GM18517 (cell line): ENCODE measurements at regions not wholly inside any gene's neighbourhood (a gene's known extent, or its start where the extent isn't known, plus 50 kb on each side); places are given as distances from the start of the nearest gene placed in this dataset.

ENCODE experiments used
- ATAC-seq: cut with Tn5 transposase; IDR thresholded peaks from one replicate; pipeline ENCODE4 v1.9.1; 2021; ENCODE audit warnings: mild to moderate bottlenecking, moderate library complexity; ENCODE audit not compliant: unreplicated experiment

GRCh38 chr5:105413406-105413990 lies 1850.9 kb upstream of the NUDT12 start:
- no peak for ATAC-seq

- no peak for ATAC-seq
These were observed 1847.1 kb upstream of the NUDT12 start for GRCh38 chr5:105409695-105410094.

- ATAC-seq: no peak
These were observed 1844.6 kb upstream of the NUDT12 start for GRCh38 chr5:105407200-105407599.

DNA sequence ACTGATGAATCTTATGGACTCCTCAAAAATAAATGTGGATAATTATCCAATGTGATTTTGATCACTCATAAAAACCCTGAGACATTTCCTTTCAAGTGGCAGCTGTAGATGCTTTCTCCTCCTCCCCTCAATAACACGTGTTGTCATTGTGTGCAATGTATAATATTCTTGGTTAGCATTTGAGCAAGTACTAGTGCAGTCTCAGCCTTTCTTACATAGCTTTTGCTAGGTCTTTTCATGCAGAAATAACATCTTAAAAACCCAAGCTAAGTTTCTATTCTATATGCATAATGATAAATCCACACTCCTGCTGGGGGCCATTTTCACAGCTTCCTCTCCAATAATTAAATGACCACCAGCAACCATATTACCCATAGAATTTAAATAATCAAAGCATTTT lies 1835.2 kb upstream of the NUDT12 start:
- no peak for ATAC-seq

- no peak for ATAC-seq
These were observed 1830.1 kb upstream of the NUDT12 start for GRCh38 chr5:105392710-105393149.

DNA sequence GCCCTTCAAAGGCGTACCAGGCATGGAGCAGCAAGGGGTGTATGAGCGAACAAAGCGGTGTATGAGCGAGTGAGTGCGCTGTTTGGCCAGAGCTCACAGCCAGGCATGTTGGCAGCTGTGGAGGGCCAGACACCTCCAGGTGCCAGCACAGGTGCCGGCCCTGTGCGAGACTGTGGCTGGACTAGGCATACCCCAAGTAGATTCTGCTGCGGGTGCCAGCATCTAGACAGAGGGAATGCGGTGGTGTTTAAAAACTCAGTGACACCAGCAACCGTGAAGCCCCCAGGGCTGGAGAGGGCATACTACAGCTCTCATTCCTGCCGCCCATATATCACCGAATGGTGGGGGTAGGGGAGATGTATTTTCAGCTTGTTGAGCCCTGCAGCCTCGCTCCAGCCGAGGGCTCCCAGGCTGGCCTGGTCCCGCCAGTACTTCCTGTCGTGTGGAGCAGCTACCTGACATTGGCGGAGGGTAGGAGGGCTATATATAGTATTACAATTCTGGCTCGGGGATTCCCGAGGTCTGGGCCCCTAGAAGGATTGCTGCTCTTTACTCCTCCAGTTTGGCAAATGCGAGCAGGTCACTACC lies 1829.6 kb upstream of the NUDT12 start:
- ATAC-seq: no peak

DNA sequence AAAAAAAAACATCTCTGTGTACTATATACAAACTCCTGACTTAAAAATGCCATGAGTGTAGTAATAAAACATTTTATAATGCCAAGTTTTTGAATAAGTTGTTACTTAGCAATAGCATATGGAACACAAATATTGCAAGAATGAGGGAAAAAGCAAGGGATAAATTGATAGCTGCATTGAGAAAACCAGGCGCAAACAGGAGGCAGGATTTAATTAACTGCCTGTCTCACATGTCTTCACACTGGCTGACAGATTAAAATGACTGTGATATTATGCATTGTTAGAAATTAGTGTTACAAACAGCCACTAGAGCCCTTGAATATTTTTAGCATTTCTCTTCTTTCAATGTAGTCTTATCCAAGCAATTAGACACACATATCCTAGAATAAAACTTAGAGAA lies 1817.5 kb upstream of the NUDT12 start:
- no peak for ATAC-seq

DNA sequence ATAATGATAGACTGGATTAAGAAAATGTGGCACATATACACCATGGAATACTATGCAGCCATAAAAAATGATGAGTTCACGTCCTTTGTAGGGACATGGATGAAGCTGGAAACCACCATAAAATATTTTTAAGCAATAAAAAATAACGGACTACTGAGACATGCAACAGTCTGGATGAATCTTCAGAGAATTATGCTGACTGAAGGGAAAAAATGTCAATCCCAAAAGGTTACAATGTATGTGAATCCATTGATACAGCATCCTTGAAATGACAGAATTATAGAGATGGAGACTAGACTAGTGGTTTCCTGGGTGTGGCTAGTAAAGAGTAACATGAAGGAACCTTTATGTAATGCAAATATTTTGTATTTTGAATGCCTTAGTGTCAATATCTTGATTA lies 1808.6 kb upstream of the NUDT12 start:
- ATAC-seq: no peak

DNA sequence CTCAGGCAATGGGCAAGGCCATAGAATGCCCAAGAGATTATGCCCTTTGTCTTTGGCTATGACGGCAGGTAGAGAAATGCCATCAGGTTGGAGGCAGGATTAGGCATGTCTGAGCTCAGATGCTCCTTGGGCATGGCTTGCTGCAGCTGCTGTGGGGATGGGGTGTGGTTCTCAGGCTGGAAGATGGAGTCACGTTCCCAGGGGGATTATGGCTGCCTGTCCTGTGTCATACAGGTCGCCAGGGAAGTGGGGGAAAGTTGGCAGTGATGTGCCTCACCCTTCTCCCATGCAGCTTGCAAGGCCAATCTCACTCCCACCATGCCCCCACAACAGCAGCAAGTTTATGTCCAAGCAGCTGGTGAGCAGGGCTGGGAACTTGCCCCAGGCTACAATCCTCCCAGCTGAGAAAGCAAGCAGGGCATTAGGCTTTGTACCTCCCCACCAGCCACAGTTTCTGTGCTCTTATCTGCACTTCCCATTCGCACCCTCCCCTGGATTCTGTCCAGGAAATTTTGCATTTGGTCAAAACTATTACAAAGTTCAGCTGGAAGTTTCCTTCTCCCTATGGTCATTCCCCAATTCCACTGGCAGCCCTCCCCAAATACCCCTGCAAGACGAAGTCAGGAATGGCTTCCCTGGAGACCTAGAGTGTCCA lies 1788.0 kb upstream of the NUDT12 start:
- ATAC-seq: no peak

- ATAC-seq: no peak
These were observed 1769.0 kb upstream of the NUDT12 start for GRCh38 chr5:105331558-105331957.

DNA sequence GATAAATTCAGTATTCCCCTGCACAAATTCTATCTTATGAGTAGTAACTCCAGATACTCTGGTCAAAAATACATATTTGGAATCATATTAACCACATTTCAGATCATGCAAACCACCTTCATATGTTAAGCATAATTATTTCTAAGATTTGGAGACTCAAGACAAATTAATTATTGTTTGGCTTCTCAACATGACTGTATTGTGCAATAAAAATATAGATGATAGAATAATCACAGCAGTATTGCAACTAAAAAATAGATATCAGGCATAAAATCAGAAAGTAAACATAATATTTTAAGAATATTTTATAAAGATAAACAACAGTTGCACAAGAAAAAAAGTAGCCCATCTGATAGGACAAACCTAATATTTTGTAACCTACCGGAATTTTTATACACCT lies 1767.6 kb upstream of the NUDT12 start:
- ATAC-seq: no peak

- no peak for ATAC-seq
These were observed 1742.3 kb upstream of the NUDT12 start for GRCh38 chr5:105304859-105305258.

DNA sequence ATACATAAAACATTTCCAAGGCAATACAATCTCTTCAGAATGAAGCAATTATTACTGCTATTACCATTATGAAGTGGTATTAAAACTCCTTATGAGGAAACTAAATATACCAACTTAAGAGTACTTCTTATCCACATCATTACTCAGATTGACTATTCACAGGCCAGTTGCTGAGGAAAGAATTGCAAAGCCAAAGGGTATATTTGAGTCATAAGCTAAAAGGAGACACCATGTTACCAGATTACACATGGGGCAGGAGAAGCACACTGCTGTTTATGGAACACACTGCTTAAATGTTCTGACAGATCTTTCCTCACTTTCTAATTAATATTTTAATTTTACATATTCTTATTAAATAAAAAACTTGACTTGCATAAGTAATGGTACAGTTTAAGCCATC lies 1726.4 kb upstream of the NUDT12 start:
- ATAC-seq: no peak

DNA sequence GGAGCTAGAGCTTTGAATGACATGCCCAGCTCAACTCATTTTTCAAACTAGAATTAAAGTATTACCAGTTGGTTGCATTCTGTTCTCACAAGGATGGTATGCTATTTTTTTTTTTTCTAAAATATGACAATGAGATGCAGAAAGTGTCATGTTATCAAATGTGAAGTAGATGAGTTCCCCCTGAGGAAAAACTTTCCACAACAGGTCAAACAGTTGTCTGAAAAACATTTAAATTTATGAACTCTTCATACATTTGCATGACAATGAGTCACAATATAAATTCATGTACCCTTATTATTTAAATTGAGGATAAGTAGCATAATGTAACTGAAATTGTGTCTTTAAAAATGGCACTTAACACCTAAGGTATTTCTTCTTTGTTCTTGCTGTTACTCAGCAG lies 1720.5 kb upstream of the NUDT12 start:
- ATAC-seq: no peak

DNA sequence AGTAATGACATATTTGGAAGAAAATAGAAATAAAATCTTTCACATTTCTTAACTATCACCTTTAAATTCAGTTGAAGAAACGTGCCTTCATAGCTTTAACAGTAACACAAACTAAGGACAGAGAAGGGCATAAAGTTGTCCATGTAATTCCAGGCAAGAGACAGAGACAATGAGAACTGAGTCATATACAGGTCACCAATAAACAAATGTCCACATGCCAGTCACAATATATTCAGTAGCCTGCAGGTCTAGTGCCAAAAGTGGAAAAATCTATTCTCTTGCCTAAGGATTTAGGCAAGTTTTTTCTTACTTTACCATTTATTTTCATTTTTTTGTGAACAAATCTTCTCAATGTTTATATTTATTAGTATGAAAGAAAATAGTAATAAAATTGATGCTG lies 1711.5 kb upstream of the NUDT12 start:
- ATAC-seq: no peak

GRCh38 chr5:105263515-105263914 lies 1700.9 kb upstream of the NUDT12 start:
- no peak for ATAC-seq

DNA sequence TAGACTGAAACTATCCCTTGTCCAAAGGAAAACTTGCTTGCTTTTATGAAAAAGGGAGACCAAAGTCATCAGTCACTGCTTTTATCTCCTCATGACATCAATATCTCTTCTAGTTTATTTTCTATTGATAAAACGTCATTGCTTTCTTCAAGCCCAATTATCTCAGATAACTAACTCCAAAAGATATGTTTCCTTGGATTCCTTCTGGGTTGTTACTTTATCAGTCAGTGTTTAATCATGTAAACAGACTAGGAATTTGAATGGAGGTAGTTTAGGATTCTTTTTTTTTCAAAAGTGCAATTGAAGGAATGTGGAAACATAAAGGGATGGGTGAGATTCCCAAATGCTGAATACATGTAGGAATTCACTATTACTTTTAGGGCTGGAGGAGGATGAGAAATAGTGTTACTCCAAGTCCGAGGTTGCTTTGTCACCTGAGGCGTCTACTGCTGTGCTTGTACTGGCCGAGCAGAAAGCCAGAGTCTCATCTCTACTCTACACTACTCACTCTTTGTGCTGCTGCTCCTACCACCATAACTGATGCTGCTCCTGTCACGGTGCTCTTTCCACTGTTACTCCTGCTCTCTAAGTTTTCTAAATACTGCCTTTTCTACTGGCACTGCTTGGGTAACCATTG lies 1697.1 kb upstream of the NUDT12 start:
- ATAC-seq: no peak

DNA sequence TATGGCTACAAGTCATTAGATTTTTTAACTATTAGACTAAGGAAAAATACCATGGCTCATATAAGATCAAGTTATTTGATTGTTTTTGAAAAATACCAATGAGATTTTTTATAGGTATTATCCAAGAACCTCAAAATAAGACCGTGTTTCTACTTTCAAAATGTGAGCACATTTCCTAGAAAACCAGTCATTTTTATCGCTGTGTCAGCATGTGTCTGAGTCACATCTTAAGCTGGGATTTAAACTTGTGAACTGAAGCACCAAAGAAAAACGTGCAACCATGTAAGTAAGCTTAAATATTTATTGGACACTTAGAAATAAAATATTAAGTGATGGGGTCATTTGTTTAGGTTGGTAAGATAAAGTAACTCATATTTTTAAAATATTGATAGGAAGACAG lies 1676.0 kb upstream of the NUDT12 start:
- no peak for ATAC-seq

DNA sequence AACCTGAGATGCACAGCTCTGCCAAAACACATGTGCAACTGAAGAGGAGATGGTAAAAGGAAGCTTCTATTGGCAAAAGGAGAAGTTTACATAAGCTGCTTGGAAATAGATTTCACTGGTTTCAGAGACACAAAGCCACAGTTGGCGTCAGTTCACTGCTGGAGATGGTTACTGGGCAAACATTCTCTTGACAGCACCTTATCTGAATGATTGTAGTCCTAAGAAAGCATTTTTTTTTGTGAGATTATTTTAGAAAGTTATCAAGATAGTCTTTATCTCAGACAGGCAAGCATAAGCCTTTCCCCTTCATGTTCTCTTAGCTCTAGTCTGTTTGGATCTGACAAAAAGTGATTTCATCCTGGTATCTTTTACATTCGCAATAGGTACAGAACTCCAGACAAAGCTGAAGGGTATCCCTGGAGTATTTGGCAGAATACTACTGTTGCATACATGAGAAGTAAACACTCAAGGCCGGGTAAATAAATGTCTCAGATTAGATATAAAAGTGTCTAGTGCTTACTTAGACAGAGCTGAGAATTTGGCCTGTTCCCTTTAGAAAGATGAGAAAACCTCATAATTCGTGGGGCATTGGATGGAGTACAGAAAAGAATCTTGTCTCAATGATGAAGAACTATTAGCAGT lies 1668.0 kb upstream of the NUDT12 start:
- no peak for ATAC-seq

DNA sequence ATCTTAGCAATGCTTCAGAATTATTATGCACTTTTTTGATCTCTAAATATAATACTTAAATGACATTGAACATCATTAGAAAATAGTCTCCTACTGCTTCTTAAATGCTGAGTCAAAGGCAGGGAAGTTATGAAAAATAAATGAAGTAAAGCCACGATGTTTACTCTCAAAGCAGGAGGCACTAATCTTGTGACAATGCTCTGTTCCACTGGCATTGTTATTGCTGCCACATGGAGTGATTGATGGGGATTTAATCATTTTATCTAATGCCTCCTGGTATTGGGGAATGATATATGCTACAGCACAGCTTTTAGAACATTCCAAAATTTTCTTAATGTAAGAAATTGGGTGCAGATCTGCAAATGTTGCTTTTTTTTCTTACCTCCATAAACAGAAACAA lies 1655.4 kb upstream of the NUDT12 start:
- no peak for ATAC-seq

DNA sequence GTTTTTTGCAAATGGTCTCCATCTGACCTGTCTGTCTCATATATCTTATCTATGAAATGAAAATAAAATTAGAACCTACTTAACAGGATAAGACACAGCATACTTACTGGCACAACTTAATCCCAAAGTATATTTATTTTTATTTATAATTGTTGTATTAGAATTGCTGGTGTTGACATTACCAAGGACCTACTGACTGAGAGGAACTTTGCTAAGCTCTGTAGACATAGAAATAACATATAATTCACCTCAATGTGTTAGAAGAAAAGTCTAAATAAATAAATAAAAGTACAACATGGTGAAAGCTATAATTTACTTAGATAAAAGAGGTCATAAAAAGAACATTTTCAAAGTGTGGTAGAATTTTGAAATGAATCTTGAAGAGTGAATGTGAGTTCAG lies 1650.5 kb upstream of the NUDT12 start:
- ATAC-seq: no peak

DNA sequence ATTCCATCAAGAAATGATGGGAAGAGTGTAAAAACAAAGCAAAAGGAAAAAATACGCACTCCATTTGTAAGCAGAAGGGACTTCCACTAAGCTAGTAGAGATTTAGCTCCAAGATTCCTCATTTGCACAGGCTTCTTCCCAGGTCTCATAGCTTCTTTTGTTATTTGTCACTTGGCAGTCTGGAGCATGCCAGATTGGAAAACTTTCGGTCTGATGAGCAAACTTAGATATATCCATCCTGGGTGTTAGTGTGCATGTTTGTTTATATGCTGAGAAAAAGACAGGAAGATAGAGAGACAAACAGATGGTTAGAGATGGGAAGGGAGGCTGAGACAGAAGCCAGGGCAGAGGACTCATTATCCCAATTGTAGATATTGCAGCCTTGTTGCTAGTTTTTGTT lies 1644.5 kb upstream of the NUDT12 start:
- ATAC-seq: no peak
